Natural killer cell (primary cell): ENCODE measurements at regions not wholly inside any gene's neighbourhood (a gene's known extent, or its start where the extent isn't known, plus 50 kb on each side); places are given as distances from the start of the nearest gene placed in this dataset.

ENCODE experiments used
- ATAC-seq, 3 donors: fragments of 150-1000 bp in 2 of 3; fragments of 200-7000 bp in 1 of 3; cut with Tn5 transposase; 1 replicate in 1 of 3; 2 replicates in 2 of 3; pipeline ENCODE4 v1.10.0; 2021; ENCODE audit warnings: mild to moderate bottlenecking in 2 of 3, moderate library complexity in 2 of 3
- DNase-seq, 2 donors: peaks; one replicate each; pipeline versions ENCODE4 v3.0.0 to v3.0.0-alpha.2; 2013 to 2021; ENCODE audit warnings: mixed read lengths in 1 of 2
- H3K27ac ChIP-seq: one replicate; pipeline ENCODE4 v1.5.1; 2013; ENCODE audit warnings: mild to moderate bottlenecking, low read length
- H3K27me3 ChIP-seq: one replicate; pipeline ENCODE4 v1.6.1; 2013; ENCODE audit warnings: low read length; ENCODE audit not compliant: control insufficient read depth, insufficient read depth
- H3K36me3 ChIP-seq: one replicate; pipeline ENCODE4 v1.6.1; 2013; ENCODE audit warnings: low read length; ENCODE audit not compliant: control insufficient read depth, insufficient read depth
- H3K4me1 ChIP-seq: one replicate; pipeline ENCODE4 v1.6.1; 2013; ENCODE audit warnings: low read length; ENCODE audit not compliant: control insufficient read depth, insufficient read depth
- H3K4me3 ChIP-seq: one replicate; pipeline ENCODE4 v1.5.1; 2013; ENCODE audit warnings: low read length
- H3K9me3 ChIP-seq: one replicate; pipeline ENCODE4 v1.6.1; 2013; ENCODE audit warnings: low read length; ENCODE audit not compliant: control insufficient read depth, insufficient read depth
- H3K27ac Mint-ChIP-seq, 2 donors: one replicate each; pipeline ENCODE4 v1.8.0; 2022; ENCODE audit warnings: mild to moderate bottlenecking in 2 of 2, mixed read lengths in 2 of 2, moderate library complexity in 1 of 2
- H3K27me3 Mint-ChIP-seq, 2 donors: one replicate each; pipeline ENCODE4 v1.8.0; 2022; ENCODE audit warnings: low read depth in 2 of 2, mixed read lengths in 2 of 2
- H3K36me3 Mint-ChIP-seq: one replicate; pipeline ENCODE4 v1.8.0; 2022; ENCODE audit warnings: mixed read lengths
- H3K4me1 Mint-ChIP-seq, 2 donors: one replicate each; pipeline ENCODE4 v1.8.0; 2022; ENCODE audit warnings: mixed read lengths in 2 of 2
- H3K4me3 Mint-ChIP-seq: one replicate; pipeline ENCODE4 v1.8.0; 2022; ENCODE audit warnings: mild to moderate bottlenecking, moderate library complexity, mixed read lengths
- H3K9me3 Mint-ChIP-seq, 2 donors: one replicate each; pipeline ENCODE4 v1.8.0; 2022; ENCODE audit warnings: mixed read lengths in 2 of 2
- WGBS: methylation state at CpG from one replicate; pipeline ENCODE4 v1.1.7; 2013; ENCODE audit warnings: missing lambda C conversion rate; ENCODE audit not compliant: insufficient coverage; 5-methylcytosine and 5-hydroxymethylcytosine counted together
- intact Hi-C: fragments of 100-400 bp; cut with micrococcal nuclease; formaldehyde crosslinking; loops from one replicate; pipeline ENCODE4 v1.14.2; 2022
- TF ChIP-seq, protein P1 (sequence below): fragments of 200-600 bp; IDR thresholded peaks from one replicate; pipeline ENCODE4 v1.8.0; 2022; ENCODE audit warnings: antibody characterized with exemption

DNA sequence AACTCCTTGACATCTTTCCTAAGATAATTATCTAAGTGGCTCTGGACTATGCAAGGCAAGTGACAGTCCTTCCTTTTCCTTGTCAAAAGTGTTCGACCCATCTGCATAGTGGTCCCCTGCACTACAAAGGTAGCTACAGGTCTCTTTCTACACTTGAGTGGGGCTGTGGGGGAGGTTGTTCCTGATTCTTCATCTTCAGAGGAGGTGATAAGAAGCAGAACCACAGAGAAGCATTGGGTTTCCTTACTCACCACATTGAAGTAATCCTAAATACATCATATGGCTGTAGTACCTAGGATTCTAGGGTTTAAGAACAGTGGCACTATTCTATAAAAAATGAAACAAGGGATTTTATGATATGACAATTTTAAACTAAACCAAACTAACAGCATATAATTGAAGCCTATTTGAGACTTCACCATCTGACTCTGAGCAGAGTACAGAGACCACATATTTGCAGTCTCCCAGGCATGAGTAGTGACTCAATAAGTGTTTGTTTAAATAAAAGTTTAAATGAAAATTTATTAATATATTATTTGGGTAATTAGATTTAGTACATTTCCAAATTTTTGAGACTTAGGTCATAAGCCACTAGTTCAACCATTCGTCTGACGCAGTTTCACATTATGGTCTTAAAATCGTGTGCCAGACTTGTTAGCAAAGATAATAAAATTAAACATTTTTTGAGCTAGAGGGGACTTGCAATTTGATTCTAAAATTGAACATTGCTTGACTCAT is 54.9 kb upstream of the NEK7 start:
- no peaks in the 10 kb centered on the region for H3K9me3 ChIP-seq
- DNase-seq (peak in 1 of 2 donors; percentile 35), ATAC-seq (peak; percentile 31 to 51 (median 38))
- peak overlapping the region; percentile 43 for H3K27ac ChIP-seq
- Mint-ChIP-seq H3K36me3 (no peaks in the 10 kb centered on the region), H3K4me1 (peaks cover 28 to 29% of the 10 kb centered on the region in 2 donors), H3K4me3 (peak overlapping the region; percentile 76), H3K9me3 (no peaks in the 10 kb centered on the region), H3K27me3 (peaks cover 0 to 4% of the 10 kb centered on the region in 2 donors), H3K27ac (peak overlapping the region; percentile 65 to 73)
- H3K27me3 ChIP-seq = no peaks in the 10 kb centered on the region
- no peaks in the 10 kb centered on the region for H3K36me3 ChIP-seq
- H3K4me3 ChIP-seq = no peak overlapping the region
- TF ChIP-seq, protein P1, sequence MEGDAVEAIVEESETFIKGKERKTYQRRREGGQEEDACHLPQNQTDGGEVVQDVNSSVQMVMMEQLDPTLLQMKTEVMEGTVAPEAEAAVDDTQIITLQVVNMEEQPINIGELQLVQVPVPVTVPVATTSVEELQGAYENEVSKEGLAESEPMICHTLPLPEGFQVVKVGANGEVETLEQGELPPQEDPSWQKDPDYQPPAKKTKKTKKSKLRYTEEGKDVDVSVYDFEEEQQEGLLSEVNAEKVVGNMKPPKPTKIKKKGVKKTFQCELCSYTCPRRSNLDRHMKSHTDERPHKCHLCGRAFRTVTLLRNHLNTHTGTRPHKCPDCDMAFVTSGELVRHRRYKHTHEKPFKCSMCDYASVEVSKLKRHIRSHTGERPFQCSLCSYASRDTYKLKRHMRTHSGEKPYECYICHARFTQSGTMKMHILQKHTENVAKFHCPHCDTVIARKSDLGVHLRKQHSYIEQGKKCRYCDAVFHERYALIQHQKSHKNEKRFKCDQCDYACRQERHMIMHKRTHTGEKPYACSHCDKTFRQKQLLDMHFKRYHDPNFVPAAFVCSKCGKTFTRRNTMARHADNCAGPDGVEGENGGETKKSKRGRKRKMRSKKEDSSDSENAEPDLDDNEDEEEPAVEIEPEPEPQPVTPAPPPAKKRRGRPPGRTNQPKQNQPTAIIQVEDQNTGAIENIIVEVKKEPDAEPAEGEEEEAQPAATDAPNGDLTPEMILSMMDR = no peak
- peaks cover 12% of the 10 kb centered on the region for H3K4me1 ChIP-seq
- WGBS = no CpG with 5 or more reads among the region's 4 CpGs
- intact Hi-C loops = loop anchor here (2.0 to 5.0 kb wide), 2 partner anchors 57 to 415 kb away; no protein-coding TSS in a partner anchor

GRCh38 chr1:198102454-198102827 is 54.4 kb upstream of the NEK7 start:
- Mint-ChIP-seq H3K4me3 (peak overlapping the region; percentile 76), H3K36me3 (no peaks in the 10 kb centered on the region), H3K4me1 (peaks cover 28 to 29% of the 10 kb centered on the region in 2 donors), H3K27ac (peak overlapping the region; percentile 65 to 73), H3K27me3 (peaks cover 0 to 4% of the 10 kb centered on the region in 2 donors), H3K9me3 (no peaks in the 10 kb centered on the region)
- Histone ChIP-seq H3K4me1 (peaks cover 12% of the 10 kb centered on the region), H3K27me3 (no peaks in the 10 kb centered on the region), H3K4me3 (no peak overlapping the region), H3K9me3 (no peaks in the 10 kb centered on the region), H3K27ac (peak overlapping the region; percentile 43), H3K36me3 (no peaks in the 10 kb centered on the region)
- intact Hi-C loops = loop anchor here (2.0 to 5.0 kb wide), 2 partner anchors 56 to 415 kb away; no protein-coding TSS in a partner anchor
- peak; percentile 80 to 96 (median 84) for ATAC-seq
- TF ChIP-seq, protein P1 = no peak
- WGBS = 0% methylated on average over 1 of the region's 1 CpG
- peak in 1 of 2 donors; percentile 67 for DNase-seq

- H3K27me3 ChIP-seq = no peaks in the 10 kb centered on the region
- H3K27ac Mint-ChIP-seq = no peak overlapping the region
- DNase-seq (no peak), ATAC-seq (no peak)
- no peaks in the 10 kb centered on the region for H3K9me3 Mint-ChIP-seq
- no peaks in the 10 kb centered on the region for H3K27me3 Mint-ChIP-seq
- TF ChIP-seq, protein P1 = no peak
- no peaks in the 10 kb centered on the region for H3K36me3 ChIP-seq
- WGBS = 100% methylated on average over 1 of the region's 1 CpG
- no peak overlapping the region for H3K4me3 ChIP-seq
- H3K36me3 Mint-ChIP-seq = no peaks in the 10 kb centered on the region
- intact Hi-C loops = no loop called here
- H3K4me1 ChIP-seq = peaks cover 12% of the 10 kb centered on the region
- peaks cover 28 to 29% of the 10 kb centered on the region in 2 donors for H3K4me1 Mint-ChIP-seq
- no peak overlapping the region for H3K4me3 Mint-ChIP-seq
- no peaks in the 10 kb centered on the region for H3K9me3 ChIP-seq
- H3K27ac ChIP-seq = no peak overlapping the region
These were observed 51.6 kb upstream of the NEK7 start for GRCh38 chr1:198105185-198105584.

DNA sequence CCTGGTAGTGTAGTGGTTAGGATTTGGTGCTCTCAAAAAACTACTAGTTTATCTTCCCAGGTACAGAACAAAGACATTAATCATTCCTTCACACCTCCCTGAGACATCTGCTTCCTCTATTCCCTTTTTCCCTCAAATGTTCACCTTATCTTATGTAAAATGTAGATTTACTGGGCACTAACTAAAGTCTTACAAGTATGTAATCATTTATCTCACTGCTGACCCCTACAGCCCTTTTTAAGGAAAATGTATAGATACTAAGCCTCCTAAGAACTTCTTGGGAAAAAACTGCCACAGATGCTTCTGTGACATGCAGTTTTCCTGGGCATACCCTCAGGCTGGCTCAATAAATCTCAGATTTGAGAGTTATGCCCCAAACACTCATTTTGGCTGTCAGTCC is 50.8 kb upstream of the NEK7 start:
- Histone ChIP-seq H3K27ac (no peak overlapping the region), H3K4me3 (no peak overlapping the region), H3K9me3 (no peaks in the 10 kb centered on the region), H3K4me1 (peaks cover 9% of the 10 kb centered on the region), H3K27me3 (no peaks in the 10 kb centered on the region), H3K36me3 (no peaks in the 10 kb centered on the region)
- TF ChIP-seq, protein P1 = no peak
- DNase-seq = no peak
- intact Hi-C loops = no loop called here
- H3K9me3 Mint-ChIP-seq = no peaks in the 10 kb centered on the region
- peaks cover 25 to 26% of the 10 kb centered on the region in 2 donors for H3K4me1 Mint-ChIP-seq
- no peak overlapping the region for H3K27ac Mint-ChIP-seq
- no peak for ATAC-seq
- H3K36me3 Mint-ChIP-seq = no peaks in the 10 kb centered on the region
- no peak overlapping the region for H3K4me3 Mint-ChIP-seq
- no peaks in the 10 kb centered on the region for H3K27me3 Mint-ChIP-seq
